GM12891 (cell line): ENCODE measurements at regions not wholly inside any gene's neighbourhood (a gene's known extent, or its start where the extent isn't known, plus 50 kb on each side); places are given as distances from the start of the nearest gene placed in this dataset.

ENCODE experiments used
- PAX5 ChIP-seq: IDR thresholded peaks from 2 replicates; pipeline ENCODE4 v1.6.1; 2011; ENCODE audit warnings: low read length, moderate library complexity, mild to moderate bottlenecking; ENCODE audit not compliant: insufficient read depth, severe bottlenecking
- POLR2A ChIP-seq: IDR thresholded peaks from 2 replicates; pipeline ENCODE4 v1.6.1; 2011; ENCODE audit warnings: low read depth, low read length, control low read depth
- POLR2AphosphoS5 ChIP-seq: IDR thresholded peaks from 2 replicates; pipeline ENCODE4 v1.6.1; 2011; ENCODE audit warnings: low read depth, low read length, control low read depth
- SPI1 ChIP-seq: IDR thresholded peaks from 2 replicates; pipeline ENCODE4 v1.6.1; 2011; ENCODE audit warnings: low read depth, low read length, control low read depth
- TAF1 ChIP-seq: IDR thresholded peaks from 2 replicates; pipeline ENCODE4 v1.6.1; 2011; ENCODE audit warnings: low read depth, low read length, control low read depth

- no peak for TF ChIP-seq POLR2AphosphoS5
- no peak for TF ChIP-seq POLR2A
- TF ChIP-seq SPI1 = no peak
- no peak for TF ChIP-seq PAX5
- TF ChIP-seq TAF1 = no peak
These were observed 311.9 kb upstream of the MAP3K7 start for GRCh38 chr6:90898763-90899162.
